ENCODE measurements at regions not wholly inside any gene's neighbourhood (a gene's known extent, or its start where the extent isn't known, plus 50 kb on each side); places are given as distances from the start of the nearest gene placed in this dataset.

- DNase-seq, result no peak
These were observed 64.2 kb downstream of the ENGASE start for GRCh38 chr17:79138826-79139225.

DNA sequence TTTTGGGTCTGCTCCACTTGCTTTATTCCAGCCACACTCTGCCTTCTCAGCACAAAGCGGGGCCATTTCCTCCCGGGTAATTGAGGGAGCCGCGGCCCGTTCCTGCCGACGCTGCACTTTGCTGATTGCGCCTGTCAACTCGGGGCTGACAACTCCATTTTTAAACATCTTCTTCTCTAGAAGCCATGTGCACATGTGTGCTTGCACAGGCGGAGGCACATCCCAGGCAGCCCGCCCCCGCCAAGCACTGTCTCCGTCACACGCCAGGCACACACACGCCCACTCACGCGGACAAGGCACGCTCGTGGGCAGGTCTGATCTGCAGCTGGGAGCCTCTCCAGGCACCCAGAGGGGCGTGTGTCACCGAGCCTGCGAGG lies 63.2 kb downstream of the ENGASE start:
- no peak for DNase-seq

GRCh38 chr17:79137015-79137788 lies 62.6 kb downstream of the ENGASE start:
- no peak for DNase-seq

DNA sequence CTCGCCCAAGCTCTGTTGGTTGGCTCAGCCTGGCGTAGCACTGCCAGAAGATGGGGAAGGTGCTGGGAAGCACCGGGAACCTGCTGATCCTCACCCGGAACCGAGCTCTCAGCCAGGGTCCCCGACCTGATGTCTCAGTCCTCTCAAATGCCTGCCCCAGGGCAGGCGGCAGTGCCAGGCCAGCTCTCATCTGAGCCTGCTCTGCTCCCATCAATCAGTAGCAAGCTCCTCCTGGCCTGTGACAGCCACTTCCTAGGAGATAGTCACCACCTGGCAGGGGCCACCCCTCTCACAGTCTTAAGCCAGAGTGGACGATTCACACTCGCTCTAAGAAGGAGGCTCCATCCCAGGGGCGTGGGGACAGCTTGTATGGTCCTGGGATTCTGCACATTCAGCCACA lies 62.0 kb downstream of the ENGASE start:
- DNase-seq, result no peak

Data from NCI-H774 (cell line).